Thyroid gland (tissue), 4 donors: ENCODE measurements at regions not wholly inside any gene's neighbourhood (a gene's known extent, or its start where the extent isn't known, plus 50 kb on each side); places are given as distances from the start of the nearest gene placed in this dataset.

Experiments
- DNase-seq, 2 donors: peaks; one replicate each; pipeline ENCODE4 v3.0.0-alpha.2; 2019
- H3K27ac ChIP-seq, 3 donors: fragments of 200-600 bp; sonication (generic); 1 replicate in 2 of 3; 2 replicates in 1 of 3; pipeline ENCODE4 v1.5.1; 2016 to 2019; ENCODE audit warnings: mild to moderate bottlenecking in 1 of 3, moderate library complexity in 1 of 3
- H3K27me3 ChIP-seq: fragments of 200-600 bp; sonication (generic); one replicate; pipeline ENCODE4 v1.5.1; 2019
- H3K36me3 ChIP-seq, 2 donors: fragments of 200-600 bp; sonication (generic); one replicate each; pipeline ENCODE4 v1.5.1; 2016 to 2019
- H3K4me1 ChIP-seq, 2 donors: fragments of 200-600 bp; sonication (generic); one replicate each; pipeline ENCODE4 v1.5.1; 2017 to 2019
- H3K4me3 ChIP-seq, 3 donors: fragments of 200-600 bp; sonication (generic); replicated peaks in 1 of 3; 1 replicate in 2 of 3; 2 replicates in 1 of 3; pipeline ENCODE4 v1.5.1; 2016; ENCODE audit warnings: mild to moderate bottlenecking in 1 of 3
- H3K9me3 ChIP-seq: fragments of 200-600 bp; sonication (generic); one replicate; pipeline ENCODE4 v1.5.1; 2017
- CTCF ChIP-seq, 6 experiments: fragments of 200-600 bp in 3 of 6; fragments of 450-650 bp in 3 of 6; sonication (generic) in 3 of 6; IDR thresholded peaks; one replicate each; pipeline ENCODE4 v1.5.1; 2016 to 2019; ENCODE audit warnings: antibody characterized with exemption in 6 of 6, mild to moderate bottlenecking in 2 of 6, inconsistent platforms in 1 of 6, moderate library complexity in 1 of 6
- POLR2A ChIP-seq, 2 donors: fragments of 450-650 bp; IDR thresholded peaks; one replicate each; pipeline ENCODE4 v1.6.1; 2017; ENCODE audit warnings: antibody characterized with exemption in 2 of 2, mild to moderate bottlenecking in 2 of 2, moderate library complexity in 1 of 2
- WGBS, 2 donors: methylation state at CpG; one replicate each; pipeline ENCODE4 v1.1.5; 2017; 5-methylcytosine and 5-hydroxymethylcytosine counted together
- intact Hi-C: fragments of 100-400 bp; cut with DNase I; formaldehyde crosslinking; loops from one replicate; pipeline ENCODE4 v1.15.1; 2023

GRCh38 chr15:62846805-62847495, 195.6 kb upstream of the TPM1 start:
- no peaks in the 10 kb centered on the region for H3K36me3 ChIP-seq
- no peak overlapping the region for H3K27ac ChIP-seq
- no peak for DNase-seq
- no peaks in the 10 kb centered on the region for H3K4me1 ChIP-seq
- H3K27me3 ChIP-seq: no peaks in the 10 kb centered on the region
- no peak overlapping the region for H3K4me3 ChIP-seq
- 95 to 97% methylated on average over 6 to 8 of the region's 8 CpGs for WGBS, 2 donors
- intact Hi-C loops: no loop called here
- no peak for TF ChIP-seq POLR2A (IDR thresholded peaks at IDR 0.05)
- TF ChIP-seq CTCF (IDR thresholded peaks at IDR 0.05): no peak
- H3K9me3 ChIP-seq: no peaks in the 10 kb centered on the region

DNA sequence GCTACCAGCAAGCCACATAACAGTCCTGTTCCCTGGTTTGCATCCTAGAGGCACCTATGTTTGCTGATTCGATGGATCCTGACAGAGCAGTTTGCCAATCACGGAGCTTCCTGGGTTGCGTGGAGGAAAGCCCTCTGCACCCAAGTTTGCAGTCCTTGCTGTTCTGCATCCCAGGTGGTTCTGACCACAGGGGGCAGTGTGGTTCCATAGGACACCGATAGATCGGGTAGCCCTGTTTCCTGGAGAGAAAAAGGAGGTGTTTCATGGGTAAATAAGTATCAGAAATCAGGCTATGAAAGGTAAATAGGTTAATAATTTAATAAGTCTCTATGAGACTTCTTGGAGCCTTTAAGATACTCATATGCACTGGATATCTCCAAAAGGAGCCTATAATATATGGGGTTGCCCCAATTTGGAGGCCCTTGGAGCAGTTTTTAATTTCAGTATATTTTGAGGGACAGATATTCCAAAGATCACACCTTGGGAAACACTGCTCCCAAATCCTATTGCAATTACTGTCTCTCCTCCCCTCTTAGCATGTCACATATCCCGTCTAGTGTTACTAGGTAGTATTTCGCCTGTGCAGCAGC, 194.6 kb upstream of the TPM1 start:
- Histone ChIP-seq H3K4me3 (no peak overlapping the region), H3K27me3 (no peaks in the 10 kb centered on the region), H3K9me3 (no peaks in the 10 kb centered on the region), H3K27ac (no peak overlapping the region), H3K4me1 (no peaks in the 10 kb centered on the region), H3K36me3 (no peaks in the 10 kb centered on the region)
- TF ChIP-seq POLR2A (IDR thresholded peaks at IDR 0.05): no peak
- peak in 5 of 6 experiments; percentile 15 to 34 (median 30) for TF ChIP-seq CTCF (IDR thresholded peaks at IDR 0.05)
- peak; percentile 32 to 35 for DNase-seq
- WGBS, 2 donors: 84 to 89% methylated on average over 7 of the region's 7 CpGs
- intact Hi-C loops: no loop called here

GRCh38 chr15:62848632-62849050, 193.9 kb upstream of the TPM1 start:
- Histone ChIP-seq H3K36me3 (no peaks in the 10 kb centered on the region), H3K4me1 (no peaks in the 10 kb centered on the region), H3K9me3 (no peaks in the 10 kb centered on the region), H3K27ac (no peak overlapping the region), H3K4me3 (no peak overlapping the region), H3K27me3 (no peaks in the 10 kb centered on the region)
- intact Hi-C loops: no loop called here
- 74 to 78% methylated on average over 5 of the region's 5 CpGs for WGBS, 2 donors
- no peak for TF ChIP-seq POLR2A (IDR thresholded peaks at IDR 0.05)
- TF ChIP-seq CTCF (IDR thresholded peaks at IDR 0.05): no peak
- no peak for DNase-seq

GRCh38 chr15:62849316-62850106, 193.0 kb upstream of the TPM1 start:
- WGBS, 2 donors: 78 to 82% methylated on average over 4 of the region's 4 CpGs
- TF ChIP-seq POLR2A (IDR thresholded peaks at IDR 0.05): no peak
- no peak for TF ChIP-seq CTCF (IDR thresholded peaks at IDR 0.05)
- Histone ChIP-seq H3K27me3 (no peaks in the 10 kb centered on the region), H3K4me3 (no peak overlapping the region), H3K4me1 (no peaks in the 10 kb centered on the region), H3K27ac (no peak overlapping the region), H3K9me3 (no peaks in the 10 kb centered on the region), H3K36me3 (no peaks in the 10 kb centered on the region)
- intact Hi-C loops: no loop called here
- DNase-seq: no peak

DNA sequence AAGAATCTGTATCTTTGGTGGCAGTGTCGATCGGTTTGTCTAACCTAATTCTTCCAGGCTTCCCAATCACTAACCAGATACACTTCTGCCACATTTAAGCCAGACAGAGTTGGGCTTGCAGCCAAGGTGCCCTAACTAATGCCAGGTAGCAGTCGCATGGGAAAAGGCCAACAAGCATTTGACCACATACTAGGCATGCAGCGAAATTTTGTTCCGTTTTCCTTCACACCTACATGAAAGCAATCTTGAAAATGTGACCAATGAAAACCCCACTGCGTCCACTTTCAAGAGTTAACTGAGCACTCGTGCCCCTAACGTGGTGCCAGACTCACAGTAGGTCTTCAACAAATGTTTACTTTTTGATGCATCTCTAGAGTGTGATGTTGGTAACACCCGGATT, 192.2 kb upstream of the TPM1 start:
- Histone ChIP-seq H3K27me3 (no peaks in the 10 kb centered on the region), H3K27ac (no peak overlapping the region), H3K4me1 (no peaks in the 10 kb centered on the region), H3K36me3 (no peaks in the 10 kb centered on the region), H3K9me3 (no peaks in the 10 kb centered on the region), H3K4me3 (no peak overlapping the region)
- intact Hi-C loops: no loop called here
- DNase-seq: peak; percentile 57 to 73
- TF ChIP-seq POLR2A (IDR thresholded peaks at IDR 0.05): no peak
- TF ChIP-seq CTCF (IDR thresholded peaks at IDR 0.05): no peak
- 75 to 79% methylated on average over 9 of the region's 9 CpGs for WGBS, 2 donors
